HEK293 (cell line): ENCODE measurements at regions not wholly inside any gene's neighbourhood (a gene's known extent, or its start where the extent isn't known, plus 50 kb on each side); places are given as distances from the start of the nearest gene placed in this dataset.

Experiments used
- MYNN ChIP-seq: fragments of 450-650 bp; formaldehyde crosslinking; IDR thresholded peaks from 2 replicates; pipeline ENCODE4 v1.5.1; 2016; ENCODE audit warnings: missing biosample characterization, missing genetic modification characterization, borderline replicate concordance
- ZBTB48 ChIP-seq: fragments of 450-650 bp; formaldehyde crosslinking; IDR thresholded peaks from 2 replicates; pipeline ENCODE4 v1.5.1; 2016; ENCODE audit warnings: missing biosample characterization, missing genetic modification characterization
- ZBTB7A ChIP-seq: fragments of 450-650 bp; formaldehyde crosslinking; IDR thresholded peaks from 2 replicates; pipeline ENCODE4 v1.5.1; 2016; ENCODE audit warnings: low read depth, missing biosample characterization, missing genetic modification characterization
- ZNF596 ChIP-seq: fragments of 450-650 bp; IDR thresholded peaks from 2 replicates; pipeline ENCODE4 v1.5.0; 2018; ENCODE audit warnings: missing biosample characterization, mild to moderate bottlenecking, missing genetic modification characterization, moderate library complexity
- TF ChIP-seq, protein P1 (sequence below): fragments of 450-650 bp; formaldehyde crosslinking; IDR thresholded peaks from 2 replicates; pipeline ENCODE4 v1.5.1; 2016; ENCODE audit warnings: missing biosample characterization, missing genetic modification characterization
- TF ChIP-seq, protein P2 (sequence below): fragments of 450-650 bp; IDR thresholded peaks from 2 replicates; pipeline ENCODE4 v1.5.1; 2018; ENCODE audit warnings: missing biosample characterization, missing genetic modification characterization

DNA sequence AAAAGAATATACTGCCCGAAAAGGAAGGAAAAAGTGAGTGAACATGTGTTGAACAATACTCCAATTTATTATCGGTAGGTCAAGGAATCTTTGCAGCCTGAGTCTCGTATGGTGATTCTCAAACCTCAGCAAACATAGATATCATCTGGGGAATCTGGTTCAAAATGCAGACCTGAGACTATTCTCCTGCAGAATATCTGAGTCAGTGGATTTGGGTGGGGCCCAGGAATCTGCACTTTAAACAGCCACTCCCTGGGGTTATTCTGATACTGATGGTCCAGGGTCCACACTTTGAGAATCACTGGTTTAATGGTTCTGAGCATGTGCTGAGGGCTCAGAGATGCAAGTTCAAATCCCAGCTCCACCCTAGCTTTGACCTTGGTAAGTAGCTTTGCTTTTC is 53.6 kb upstream of the GRK3 start:
- TF ChIP-seq, protein P1, sequence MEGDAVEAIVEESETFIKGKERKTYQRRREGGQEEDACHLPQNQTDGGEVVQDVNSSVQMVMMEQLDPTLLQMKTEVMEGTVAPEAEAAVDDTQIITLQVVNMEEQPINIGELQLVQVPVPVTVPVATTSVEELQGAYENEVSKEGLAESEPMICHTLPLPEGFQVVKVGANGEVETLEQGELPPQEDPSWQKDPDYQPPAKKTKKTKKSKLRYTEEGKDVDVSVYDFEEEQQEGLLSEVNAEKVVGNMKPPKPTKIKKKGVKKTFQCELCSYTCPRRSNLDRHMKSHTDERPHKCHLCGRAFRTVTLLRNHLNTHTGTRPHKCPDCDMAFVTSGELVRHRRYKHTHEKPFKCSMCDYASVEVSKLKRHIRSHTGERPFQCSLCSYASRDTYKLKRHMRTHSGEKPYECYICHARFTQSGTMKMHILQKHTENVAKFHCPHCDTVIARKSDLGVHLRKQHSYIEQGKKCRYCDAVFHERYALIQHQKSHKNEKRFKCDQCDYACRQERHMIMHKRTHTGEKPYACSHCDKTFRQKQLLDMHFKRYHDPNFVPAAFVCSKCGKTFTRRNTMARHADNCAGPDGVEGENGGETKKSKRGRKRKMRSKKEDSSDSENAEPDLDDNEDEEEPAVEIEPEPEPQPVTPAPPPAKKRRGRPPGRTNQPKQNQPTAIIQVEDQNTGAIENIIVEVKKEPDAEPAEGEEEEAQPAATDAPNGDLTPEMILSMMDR (tag by site-specific recombination): no peak
- no peak for TF ChIP-seq ZBTB7A (tag by site-specific recombination)
- TF ChIP-seq, protein P2, sequence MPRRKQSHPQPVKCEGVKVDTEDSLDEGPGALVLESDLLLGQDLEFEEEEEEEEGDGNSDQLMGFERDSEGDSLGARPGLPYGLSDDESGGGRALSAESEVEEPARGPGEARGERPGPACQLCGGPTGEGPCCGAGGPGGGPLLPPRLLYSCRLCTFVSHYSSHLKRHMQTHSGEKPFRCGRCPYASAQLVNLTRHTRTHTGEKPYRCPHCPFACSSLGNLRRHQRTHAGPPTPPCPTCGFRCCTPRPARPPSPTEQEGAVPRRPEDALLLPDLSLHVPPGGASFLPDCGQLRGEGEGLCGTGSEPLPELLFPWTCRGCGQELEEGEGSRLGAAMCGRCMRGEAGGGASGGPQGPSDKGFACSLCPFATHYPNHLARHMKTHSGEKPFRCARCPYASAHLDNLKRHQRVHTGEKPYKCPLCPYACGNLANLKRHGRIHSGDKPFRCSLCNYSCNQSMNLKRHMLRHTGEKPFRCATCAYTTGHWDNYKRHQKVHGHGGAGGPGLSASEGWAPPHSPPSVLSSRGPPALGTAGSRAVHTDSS: no peak
- TF ChIP-seq MYNN: no peak
- TF ChIP-seq ZBTB48 (tag by site-specific recombination): no peak
- TF ChIP-seq ZNF596: no peak
